ENCODE measurements at regions not wholly inside any gene's neighbourhood (a gene's known extent, or its start where the extent isn't known, plus 50 kb on each side); places are given as distances from the start of the nearest gene placed in this dataset.

DNA sequence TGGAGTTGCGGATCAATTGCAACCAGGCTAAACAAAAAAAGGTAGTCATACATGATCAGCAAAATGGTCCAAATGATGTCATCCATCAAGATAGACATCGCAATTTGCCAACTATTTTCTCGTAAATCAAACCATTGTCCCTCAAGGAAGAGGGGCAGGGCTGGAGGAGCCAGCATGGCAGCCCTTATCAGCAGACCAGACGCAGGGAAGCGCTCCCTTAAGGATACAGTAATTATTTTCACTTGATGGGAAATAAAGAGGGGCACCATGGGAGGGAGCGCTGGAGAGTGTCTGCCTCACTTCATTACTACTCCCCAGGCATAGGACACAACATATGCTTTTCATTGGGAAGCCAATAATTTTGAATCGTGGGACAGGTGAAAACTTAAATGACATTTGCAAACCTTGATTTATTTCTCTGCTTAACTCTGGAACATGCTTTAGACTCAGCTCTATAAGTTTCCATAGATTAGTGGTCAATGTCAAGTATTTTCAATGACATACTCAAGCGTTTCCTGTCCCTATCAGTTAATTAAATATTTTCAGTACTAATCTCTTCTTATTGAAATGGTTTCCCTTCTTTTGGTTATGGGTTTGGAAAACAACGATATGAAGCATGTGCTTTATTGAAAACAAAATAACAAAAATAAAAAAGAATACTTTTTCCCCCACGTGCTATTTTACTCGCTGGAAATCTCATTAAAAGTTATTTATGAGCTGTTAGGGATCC lies 202.4 kb upstream of the HABP2 start:
- TF ChIP-seq, protein P1, sequence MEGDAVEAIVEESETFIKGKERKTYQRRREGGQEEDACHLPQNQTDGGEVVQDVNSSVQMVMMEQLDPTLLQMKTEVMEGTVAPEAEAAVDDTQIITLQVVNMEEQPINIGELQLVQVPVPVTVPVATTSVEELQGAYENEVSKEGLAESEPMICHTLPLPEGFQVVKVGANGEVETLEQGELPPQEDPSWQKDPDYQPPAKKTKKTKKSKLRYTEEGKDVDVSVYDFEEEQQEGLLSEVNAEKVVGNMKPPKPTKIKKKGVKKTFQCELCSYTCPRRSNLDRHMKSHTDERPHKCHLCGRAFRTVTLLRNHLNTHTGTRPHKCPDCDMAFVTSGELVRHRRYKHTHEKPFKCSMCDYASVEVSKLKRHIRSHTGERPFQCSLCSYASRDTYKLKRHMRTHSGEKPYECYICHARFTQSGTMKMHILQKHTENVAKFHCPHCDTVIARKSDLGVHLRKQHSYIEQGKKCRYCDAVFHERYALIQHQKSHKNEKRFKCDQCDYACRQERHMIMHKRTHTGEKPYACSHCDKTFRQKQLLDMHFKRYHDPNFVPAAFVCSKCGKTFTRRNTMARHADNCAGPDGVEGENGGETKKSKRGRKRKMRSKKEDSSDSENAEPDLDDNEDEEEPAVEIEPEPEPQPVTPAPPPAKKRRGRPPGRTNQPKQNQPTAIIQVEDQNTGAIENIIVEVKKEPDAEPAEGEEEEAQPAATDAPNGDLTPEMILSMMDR (conservative IDR thresholded peaks at IDR 0.05; ENCODE audit: low read depth, low read length): no peak
- no peak for DNase-seq (ENCODE audit: low read depth)
- H3K4me3 ChIP-seq (ENCODE audit: low read depth, low read length): no peak overlapping the region

DNA sequence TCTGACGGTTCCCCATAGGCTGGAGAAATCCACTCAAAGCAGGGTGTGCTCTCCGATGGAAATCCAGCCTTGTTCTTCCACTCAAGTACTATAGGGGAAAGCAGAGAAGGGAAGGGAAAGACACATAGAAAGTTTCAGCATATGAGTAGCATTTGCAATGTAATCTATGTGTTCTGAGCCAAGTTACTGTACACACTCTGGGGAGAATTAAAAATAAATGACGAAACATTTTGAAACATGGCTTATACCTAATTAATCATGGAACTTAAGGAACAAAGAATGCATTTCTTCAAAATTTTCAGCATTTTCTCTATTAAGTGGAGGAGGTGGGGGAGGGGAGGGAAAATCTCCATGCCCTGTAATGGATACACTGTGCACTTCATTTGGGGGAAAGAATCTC lies 198.1 kb upstream of the HABP2 start:
- DNase-seq (ENCODE audit: low read depth): no peak
- H3K4me3 ChIP-seq (ENCODE audit: low read depth, low read length): no peak overlapping the region
- TF ChIP-seq, protein P1 (conservative IDR thresholded peaks at IDR 0.05; ENCODE audit: low read depth, low read length): no peak

DNA sequence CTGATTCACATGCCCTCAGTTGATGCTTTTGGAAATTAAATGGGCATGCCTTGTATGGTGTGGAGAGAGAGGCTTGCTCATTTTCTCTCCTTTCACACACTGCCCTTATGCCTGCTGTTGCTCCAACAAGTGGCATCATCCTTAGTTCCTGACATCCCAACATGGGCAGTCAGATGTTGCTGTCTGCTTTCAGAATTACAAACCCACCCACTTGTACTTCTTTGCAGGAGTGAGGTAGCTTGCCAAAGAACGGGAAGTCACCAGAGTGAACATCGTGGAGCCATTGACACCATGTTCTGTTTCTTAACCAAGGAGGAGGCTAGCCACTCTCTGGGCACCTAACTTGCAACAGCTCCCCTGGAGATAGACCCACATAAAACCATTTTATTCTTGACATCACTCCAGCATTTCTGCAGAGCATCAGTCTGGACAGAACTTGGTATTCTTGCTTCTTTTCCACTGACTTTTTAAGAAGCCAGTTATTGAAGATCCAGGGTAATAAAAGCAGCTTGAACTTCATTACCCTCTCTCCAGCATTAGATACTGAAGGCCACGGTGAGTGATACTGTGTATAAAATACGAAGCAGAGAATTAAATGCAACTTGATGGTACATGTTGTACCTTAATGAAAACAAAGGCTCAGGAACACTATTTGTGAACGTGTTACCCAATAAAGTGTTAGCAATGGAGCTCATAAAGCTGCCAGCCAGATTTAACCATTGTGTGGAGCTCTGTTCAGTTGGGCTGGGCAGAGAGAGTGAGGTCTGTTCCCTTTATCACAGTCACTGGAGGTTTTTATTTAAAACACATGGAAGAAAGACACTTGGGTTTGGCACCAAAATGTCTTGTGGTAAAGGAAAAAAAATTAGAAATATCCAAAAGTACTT lies 195.8 kb upstream of the HABP2 start:
- TF ChIP-seq, protein P1 (conservative IDR thresholded peaks at IDR 0.05; ENCODE audit: low read depth, low read length): no peak
- no peak for DNase-seq (ENCODE audit: low read depth)

DNA sequence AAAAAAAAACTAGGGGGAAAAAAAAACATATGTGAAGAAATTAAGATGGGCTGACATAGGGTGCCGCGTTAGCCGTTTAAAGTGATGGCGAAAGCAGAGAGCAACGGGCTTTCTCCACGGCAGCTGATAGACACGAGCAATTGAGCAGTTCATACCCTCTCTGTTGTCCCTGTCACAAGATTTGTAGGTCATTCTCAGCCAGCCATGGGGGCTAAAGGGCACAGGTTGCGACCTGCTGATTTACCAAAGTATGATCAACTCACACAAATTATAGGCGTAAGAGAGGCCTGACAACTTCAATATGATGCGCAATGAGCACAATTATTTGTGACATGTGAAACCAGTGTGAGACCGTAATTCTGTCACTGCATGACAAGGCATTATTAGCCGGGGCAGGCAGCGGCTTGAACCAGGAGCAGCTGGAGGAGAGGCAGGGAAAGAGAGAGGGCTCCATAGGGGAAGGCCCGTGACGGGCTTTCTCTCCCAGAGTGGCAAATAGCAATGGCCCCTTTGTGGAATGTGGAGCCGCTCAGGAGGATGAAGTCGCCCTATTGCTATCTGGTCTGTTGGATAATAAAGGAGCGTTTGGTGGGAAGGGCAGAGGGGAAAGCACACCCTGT lies 195.1 kb upstream of the HABP2 start:
- H3K4me3 ChIP-seq (ENCODE audit: low read depth, low read length): no peak overlapping the region
- TF ChIP-seq, protein P1 (conservative IDR thresholded peaks at IDR 0.05; ENCODE audit: low read depth, low read length): no peak
- no peak for DNase-seq (ENCODE audit: low read depth)

More for the DNA sequence above, 195.8 kb upstream of the HABP2 start:
- H3K4me3 ChIP-seq (ENCODE audit: low read depth, low read length): no peak overlapping the region

DNA sequence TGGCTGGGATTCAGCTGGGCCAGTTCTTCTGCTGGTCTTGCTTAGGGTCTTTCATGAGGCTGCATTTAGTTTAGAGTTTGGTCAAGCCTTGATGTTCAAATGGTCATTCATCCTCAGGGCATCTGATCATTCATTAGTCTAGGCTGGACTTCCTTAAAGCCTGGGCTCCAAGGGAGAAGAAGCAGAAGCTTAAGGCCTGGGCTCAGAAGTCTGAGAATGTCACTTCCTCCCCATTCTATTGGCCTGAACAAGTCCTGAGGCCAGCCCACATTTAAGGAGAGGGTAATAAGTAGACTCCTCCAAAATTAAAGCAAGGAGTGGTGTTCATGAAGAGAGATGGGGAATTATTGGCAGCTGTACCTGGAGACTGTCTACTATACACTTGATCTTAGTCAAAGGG lies 193.2 kb upstream of the HABP2 start:
- H3K4me3 ChIP-seq (ENCODE audit: low read depth, low read length): no peak overlapping the region
- no peak for DNase-seq (ENCODE audit: low read depth)
- TF ChIP-seq, protein P1 (conservative IDR thresholded peaks at IDR 0.05; ENCODE audit: low read depth, low read length): no peak

DNA sequence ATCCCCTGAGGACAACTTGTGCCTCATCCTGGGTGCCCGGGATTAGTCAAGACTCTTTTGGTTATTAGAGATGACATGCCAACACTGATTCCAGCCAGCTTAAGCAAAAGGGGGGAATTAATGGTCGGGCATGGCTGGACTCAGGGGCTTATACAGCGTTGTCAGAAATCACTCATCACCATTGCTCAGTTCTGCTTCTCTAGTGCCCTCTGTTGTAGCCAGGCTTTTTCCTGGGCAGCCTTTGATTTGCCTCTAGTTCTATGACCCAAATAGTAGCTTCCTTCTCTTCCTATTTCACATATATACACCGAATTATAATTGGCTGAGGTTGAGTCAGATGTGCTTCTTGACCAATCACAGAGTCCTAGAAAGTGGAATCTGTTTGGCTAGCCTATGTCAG lies 192.0 kb upstream of the HABP2 start:
- no peak overlapping the region for H3K4me3 ChIP-seq (ENCODE audit: low read depth, low read length)
- DNase-seq (ENCODE audit: low read depth): no peak

More for the DNA sequence above, 192.0 kb upstream of the HABP2 start:
- TF ChIP-seq, protein P1 (conservative IDR thresholded peaks at IDR 0.05; ENCODE audit: low read depth, low read length): no peak

All from epithelial cell of proximal tubule (primary cell).